GM12878 (cell line): ENCODE measurements at regions not wholly inside any gene's neighbourhood (a gene's known extent, or its start where the extent isn't known, plus 50 kb on each side); places are given as distances from the start of the nearest gene placed in this dataset.

Experiments
- BCL11A ChIP-seq: IDR thresholded peaks from 2 replicates; pipeline ENCODE4 v1.6.1; 2011; ENCODE audit warnings: low read depth, low read length
- BHLHE40 ChIP-seq, 2 experiments: fragments of 450-650 bp in 1 of 2; IDR thresholded peaks; 2 replicates each; pipeline ENCODE4 v1.6.1; 2011 to 2017; ENCODE audit warnings: low read depth in 2 of 2, borderline replicate concordance in 1 of 2, improper control_type of control experiment in 1 of 2, low read length in 1 of 2, mild to moderate bottlenecking in 1 of 2
- CTCF ChIP-seq, 3 experiments: IDR thresholded peaks in 2 of 3; conservative IDR thresholded peaks in 1 of 3; 2 replicates each; pipeline ENCODE4 v1.5.1; 2011; ENCODE audit warnings: low read depth in 3 of 3, low read length in 3 of 3, mild to moderate bottlenecking in 3 of 3, control low read depth in 2 of 3, moderate library complexity in 2 of 3, inconsistent platforms in 1 of 3, mixed read lengths in 1 of 3; ENCODE audit not compliant: control insufficient read depth in 2 of 3, insufficient read depth in 1 of 3; ENCODE audit errors: extremely low read depth in 1 of 3
- IRF3 ChIP-seq: fragments of 450-650 bp; IDR thresholded peaks from 2 replicates; pipeline ENCODE4 v1.6.1; 2014; ENCODE audit warnings: mild to moderate bottlenecking
- ZNF274 ChIP-seq: IDR thresholded peaks from one replicate; pipeline ENCODE4 v1.8.0; 2011; ENCODE audit not compliant: insufficient read length, insufficient read depth

- TF ChIP-seq BCL11A (no peak), CTCF (IDR thresholded peaks at IDR 0.05 in 2 of 3, conservative IDR thresholded peaks at IDR 0.05 in 1 of 3; ENCODE audit: control insufficient read depth in 2 of 3, extremely low read depth in 1 of 3, insufficient read depth in 1 of 3, low read depth in 3 of 3, low read length in 3 of 3) (no peak), ZNF274 (no peak), IRF3 (no peak), BHLHE40 (IDR thresholded peaks at IDR 0.05; ENCODE audit: borderline replicate concordance in 1 of 2, low read depth in 2 of 2, low read length in 1 of 2) (no peak)
Observed at GRCh38 chr18:76281565-76281964, 213.5 kb downstream of the ZNF516 start.
